Esophagus squamous epithelium (tissue), 4 donors: ENCODE measurements at regions not wholly inside any gene's neighbourhood (a gene's known extent, or its start where the extent isn't known, plus 50 kb on each side); places are given as distances from the start of the nearest gene placed in this dataset.

Source experiments
- CTCF ChIP-seq, 6 experiments: fragments of 450-650 bp in 4 of 6; fragments of 200-600 bp in 2 of 6; sonication (generic) in 2 of 6; IDR thresholded peaks; one replicate each; pipeline ENCODE4 v1.5.1; 2016 to 2019; ENCODE audit warnings: antibody characterized with exemption in 6 of 6, mild to moderate bottlenecking in 4 of 6, moderate library complexity in 4 of 6
- POLR2A ChIP-seq, 4 donors: fragments of 450-650 bp; IDR thresholded peaks; one replicate each; pipeline ENCODE4 v1.6.1; 2017; ENCODE audit warnings: antibody characterized with exemption in 4 of 4, mild to moderate bottlenecking in 4 of 4, moderate library complexity in 3 of 4

GRCh38 chr20:61112515-61112914, 139.5 kb upstream of the CDH4 start:
- no peak for TF ChIP-seq POLR2A (IDR thresholded peaks at IDR 0.05)
- no peak for TF ChIP-seq CTCF (IDR thresholded peaks at IDR 0.05)
